NCI-H1048 (cell line): ENCODE measurements at regions not wholly inside any gene's neighbourhood (a gene's known extent, or its start where the extent isn't known, plus 50 kb on each side); places are given as distances from the start of the nearest gene placed in this dataset.

ENCODE experiments used
- DNase-seq: peaks from one replicate; lab custom pipeline; 2025; lab: John Stamatoyannopoulos, UW

- no peak for DNase-seq
Measured at GRCh38 chr2:203789618-203790017, 78.0 kb upstream of the CTLA4 start.

- no peak for DNase-seq
Measured at GRCh38 chr2:203790134-203790852, 77.3 kb upstream of the CTLA4 start.

GRCh38 chr2:203796248-203797010 is 71.1 kb upstream of the CTLA4 start:
- no peak for DNase-seq

- no peak for DNase-seq
Measured at GRCh38 chr2:203797276-203797675, 70.3 kb upstream of the CTLA4 start.

GRCh38 chr2:203797712-203798111 is 69.9 kb upstream of the CTLA4 start:
- DNase-seq, result no peak

- DNase-seq, result no peak
Measured at GRCh38 chr2:203798296-203799087, 69.1 kb upstream of the CTLA4 start.

GRCh38 chr2:203799908-203800307 is 67.7 kb upstream of the CTLA4 start:
- DNase-seq, result no peak

GRCh38 chr2:203800783-203801182 is 66.8 kb upstream of the CTLA4 start:
- no peak for DNase-seq

GRCh38 chr2:203802342-203803052 is 65.1 kb upstream of the CTLA4 start:
- no peak for DNase-seq

- DNase-seq, result no peak
Measured at GRCh38 chr2:203803053-203803429, 64.5 kb upstream of the CTLA4 start.

- no peak for DNase-seq
Measured at GRCh38 chr2:203804070-203804469, 63.5 kb upstream of the CTLA4 start.

GRCh38 chr2:203804764-203805485 is 62.6 kb upstream of the CTLA4 start:
- DNase-seq, result no peak

- DNase-seq, result no peak
Measured at GRCh38 chr2:203805486-203805838, 62.1 kb upstream of the CTLA4 start.

- no peak for DNase-seq
Measured at GRCh38 chr2:203806761-203807160, 60.8 kb upstream of the CTLA4 start.

- no peak for DNase-seq
Measured at GRCh38 chr2:203808046-203808750, 59.4 kb upstream of the CTLA4 start.

GRCh38 chr2:203809084-203809521 is 58.5 kb upstream of the CTLA4 start:
- no peak for DNase-seq

GRCh38 chr2:203809991-203810510 is 57.5 kb upstream of the CTLA4 start:
- no peak for DNase-seq

GRCh38 chr2:203811491-203812221 is 55.9 kb upstream of the CTLA4 start:
- no peak for DNase-seq

- DNase-seq, result no peak
Measured at GRCh38 chr2:203812294-203813221, 55.0 kb upstream of the CTLA4 start.
